Mucosa of descending colon (tissue), 3 donors: ENCODE measurements at regions not wholly inside any gene's neighbourhood (a gene's known extent, or its start where the extent isn't known, plus 50 kb on each side); places are given as distances from the start of the nearest gene placed in this dataset.

Experiments
- ATAC-seq: fragments of 200-7000 bp; cut with Tn5 transposase; one replicate; pipeline ENCODE4 v1.9.1; 2020; ENCODE audit warnings: mild to moderate bottlenecking, moderate library complexity
- DNase-seq, 3 donors: peaks; one replicate each; pipeline ENCODE4 v3.0.0-alpha.2; 2020
- H3K36me3 ChIP-seq: fragments of 200-600 bp; one replicate; pipeline ENCODE4 v1.8.0; 2021; ENCODE audit warnings: low read depth, mild to moderate bottlenecking
- H3K4me1 ChIP-seq: fragments of 200-600 bp; one replicate; pipeline ENCODE4 v1.8.0; 2021; ENCODE audit warnings: low read depth, mild to moderate bottlenecking
- H3K4me3 ChIP-seq: fragments of 200-600 bp; one replicate; pipeline ENCODE4 v1.8.0; 2021; ENCODE audit warnings: mild to moderate bottlenecking
- H3K9me3 ChIP-seq: fragments of 200-600 bp; one replicate; pipeline ENCODE4 v1.8.0; 2021; ENCODE audit warnings: mild to moderate bottlenecking
- intact Hi-C, 2 donors: fragments of 100-400 bp; cut with DNase I in 1 of 2; cut with micrococcal nuclease in 1 of 2; formaldehyde crosslinking; loops; one replicate each; pipeline versions ENCODE4 v1.11.0 to v1.11.1; 2022; cut with DNase I, micrococcal nuclease
- TF ChIP-seq, protein P1 (sequence below): fragments of 200-600 bp; IDR thresholded peaks from one replicate; pipeline ENCODE4 v1.8.0; 2022; ENCODE audit warnings: antibody characterized with exemption, mild to moderate bottlenecking
- donor health status: DM: no; HTN: no; CAD: no; lungs with moderate emphysema.
- donor health status: DM: no; HTN: no; CAD: no.
- donor health status: DM: no; HTN: yes; CAD: no.

DNA sequence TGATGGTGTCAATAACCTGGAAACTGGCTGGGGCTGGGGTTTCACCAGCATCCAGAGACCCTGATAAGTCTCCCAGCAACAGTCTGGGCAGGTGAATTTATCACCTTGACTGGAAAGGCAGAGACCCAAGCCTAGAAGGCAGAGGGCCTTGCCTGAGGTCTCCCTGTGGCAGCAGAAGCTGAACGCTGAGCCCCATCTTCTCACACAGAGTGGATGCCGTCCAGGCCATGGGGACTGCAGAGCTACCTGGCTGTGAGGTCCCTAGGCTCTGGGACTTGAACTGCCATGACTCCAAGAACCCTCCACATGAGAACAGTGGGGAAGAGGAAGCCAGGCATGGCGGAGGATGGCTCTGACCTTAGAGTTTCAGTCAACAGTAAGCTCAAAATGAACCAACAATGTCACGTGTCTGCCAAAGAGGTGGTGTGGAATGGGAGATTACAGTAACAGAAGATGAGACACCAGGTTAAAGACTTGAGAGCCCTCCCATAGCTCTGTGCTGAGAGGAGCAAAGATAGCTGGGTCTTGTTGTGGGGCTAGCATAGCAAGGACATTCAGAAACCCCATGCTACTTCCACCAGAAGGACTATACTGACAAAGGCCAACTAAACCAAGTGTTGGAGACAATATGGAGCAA is 79.1 kb upstream of the LINC01488 start:
- peak; percentile 10 for ATAC-seq
- peaks cover 6% of the 10 kb centered on the region for H3K4me1 ChIP-seq
- no peak for DNase-seq
- intact Hi-C loops, result no loop called here
- TF ChIP-seq, protein P1, sequence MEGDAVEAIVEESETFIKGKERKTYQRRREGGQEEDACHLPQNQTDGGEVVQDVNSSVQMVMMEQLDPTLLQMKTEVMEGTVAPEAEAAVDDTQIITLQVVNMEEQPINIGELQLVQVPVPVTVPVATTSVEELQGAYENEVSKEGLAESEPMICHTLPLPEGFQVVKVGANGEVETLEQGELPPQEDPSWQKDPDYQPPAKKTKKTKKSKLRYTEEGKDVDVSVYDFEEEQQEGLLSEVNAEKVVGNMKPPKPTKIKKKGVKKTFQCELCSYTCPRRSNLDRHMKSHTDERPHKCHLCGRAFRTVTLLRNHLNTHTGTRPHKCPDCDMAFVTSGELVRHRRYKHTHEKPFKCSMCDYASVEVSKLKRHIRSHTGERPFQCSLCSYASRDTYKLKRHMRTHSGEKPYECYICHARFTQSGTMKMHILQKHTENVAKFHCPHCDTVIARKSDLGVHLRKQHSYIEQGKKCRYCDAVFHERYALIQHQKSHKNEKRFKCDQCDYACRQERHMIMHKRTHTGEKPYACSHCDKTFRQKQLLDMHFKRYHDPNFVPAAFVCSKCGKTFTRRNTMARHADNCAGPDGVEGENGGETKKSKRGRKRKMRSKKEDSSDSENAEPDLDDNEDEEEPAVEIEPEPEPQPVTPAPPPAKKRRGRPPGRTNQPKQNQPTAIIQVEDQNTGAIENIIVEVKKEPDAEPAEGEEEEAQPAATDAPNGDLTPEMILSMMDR, result no peak
- no peaks in the 10 kb centered on the region for H3K9me3 ChIP-seq
- H3K36me3 ChIP-seq, result no peaks in the 10 kb centered on the region
- no peak overlapping the region for H3K4me3 ChIP-seq

DNA sequence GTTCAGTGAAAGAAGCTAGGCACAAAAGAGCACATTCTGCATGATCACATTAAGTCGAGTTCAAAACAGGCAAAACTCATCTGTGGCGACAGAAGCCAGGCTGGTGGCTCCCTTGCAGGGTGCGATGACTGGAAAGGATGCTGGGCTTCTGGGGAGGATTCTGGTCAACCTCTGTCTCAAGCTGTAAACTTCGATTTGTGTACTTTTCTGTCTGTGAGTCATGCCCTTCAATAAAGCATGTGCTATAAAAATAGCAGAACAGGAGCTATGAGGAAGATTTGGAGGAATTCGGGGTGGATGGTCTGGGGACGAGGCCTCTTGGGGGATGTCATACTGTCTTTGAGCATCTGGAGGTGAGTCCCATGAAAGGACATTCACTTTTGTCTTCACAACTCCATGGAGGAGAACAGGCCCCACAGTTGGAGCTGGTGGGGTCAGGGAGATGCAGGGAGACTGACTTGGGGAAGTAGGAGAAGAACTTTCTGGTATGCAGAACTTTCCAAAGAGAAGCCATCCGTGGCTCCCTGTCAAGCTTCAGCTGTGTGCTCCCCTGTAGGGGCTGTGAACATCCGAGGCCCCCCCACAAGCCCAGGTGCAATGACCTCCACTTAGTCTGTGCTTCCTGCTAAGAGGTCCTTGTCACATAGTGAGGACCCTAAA is 77.8 kb upstream of the LINC01488 start:
- Histone ChIP-seq H3K36me3 (no peaks in the 10 kb centered on the region), H3K9me3 (no peaks in the 10 kb centered on the region), H3K4me1 (peaks cover 6% of the 10 kb centered on the region), H3K4me3 (no peak overlapping the region)
- peak in 1 of 3 donors; percentile 29 for DNase-seq
- TF ChIP-seq, protein P1, result no peak
- peak; percentile 87 for ATAC-seq
- intact Hi-C loops, result no loop called here

DNA sequence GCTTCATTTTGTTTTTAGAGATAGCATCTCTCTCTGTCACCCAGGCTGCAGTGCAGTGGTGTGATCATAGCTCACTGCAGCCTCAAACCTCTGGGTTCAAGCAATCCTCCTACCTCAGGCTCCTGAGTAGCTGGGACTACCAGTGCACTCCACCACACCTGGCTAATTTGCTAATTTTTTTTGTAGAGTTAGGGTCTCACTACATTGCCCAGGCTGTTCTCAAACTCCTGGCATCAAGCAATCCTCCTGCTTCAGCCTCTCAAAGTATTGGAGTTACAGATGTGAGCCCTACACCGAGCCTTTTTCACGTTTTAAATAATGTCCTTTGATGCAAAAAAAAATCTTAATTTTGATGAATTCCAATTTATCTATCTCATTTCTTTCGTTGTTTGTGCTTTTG is 75.4 kb upstream of the LINC01488 start:
- Histone ChIP-seq H3K4me1 (peaks cover 6% of the 10 kb centered on the region), H3K4me3 (no peak overlapping the region), H3K9me3 (no peaks in the 10 kb centered on the region), H3K36me3 (no peaks in the 10 kb centered on the region)
- TF ChIP-seq, protein P1, result no peak
- ATAC-seq (no peak), DNase-seq (no peak)
- intact Hi-C loops, result no loop called here

DNA sequence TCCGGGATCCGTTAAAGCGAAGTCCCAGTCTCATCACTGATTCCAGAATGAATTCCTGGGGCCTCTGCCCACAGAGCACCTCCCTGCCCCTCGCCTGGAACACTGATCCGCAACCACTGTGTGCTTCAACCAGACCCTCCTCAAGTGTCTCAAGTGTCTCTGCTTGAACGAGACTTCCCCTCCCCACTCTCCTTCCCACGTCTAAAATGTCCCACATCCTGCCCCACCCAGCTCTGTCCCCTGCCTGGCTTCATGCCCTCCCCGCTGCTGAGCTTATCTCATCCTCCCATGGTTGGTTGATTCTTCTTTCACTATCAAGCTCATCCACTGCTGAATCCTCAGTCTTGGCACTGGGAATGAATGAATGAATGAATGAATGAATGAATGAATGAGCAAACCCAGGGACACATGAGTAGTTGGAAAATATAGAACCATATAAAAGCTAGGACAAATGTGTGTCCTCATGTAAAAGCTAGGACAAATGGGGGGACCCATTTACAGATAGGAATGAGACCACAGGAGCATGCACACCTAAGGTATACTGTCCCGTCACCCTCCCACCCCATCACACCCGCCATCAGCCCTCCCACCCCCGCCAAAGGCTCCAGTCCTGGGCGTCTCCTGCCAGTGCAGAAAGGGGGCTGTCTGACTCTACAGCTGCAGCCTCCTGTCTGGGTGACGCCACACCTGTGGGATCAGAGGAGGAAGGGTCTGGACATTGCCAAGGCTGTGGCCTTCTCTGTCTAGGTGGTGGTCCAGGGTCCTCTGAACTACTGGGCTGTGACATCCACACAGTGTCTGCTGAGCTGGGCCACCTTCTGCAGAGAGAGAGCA is 71.4 kb upstream of the LINC01488 start:
- Histone ChIP-seq H3K4me3 (no peak overlapping the region), H3K4me1 (no peaks in the 10 kb centered on the region), H3K36me3 (no peaks in the 10 kb centered on the region), H3K9me3 (no peaks in the 10 kb centered on the region)
- intact Hi-C loops, result no loop called here
- TF ChIP-seq, protein P1, result no peak
- ATAC-seq (no peak), DNase-seq (no peak)

DNA sequence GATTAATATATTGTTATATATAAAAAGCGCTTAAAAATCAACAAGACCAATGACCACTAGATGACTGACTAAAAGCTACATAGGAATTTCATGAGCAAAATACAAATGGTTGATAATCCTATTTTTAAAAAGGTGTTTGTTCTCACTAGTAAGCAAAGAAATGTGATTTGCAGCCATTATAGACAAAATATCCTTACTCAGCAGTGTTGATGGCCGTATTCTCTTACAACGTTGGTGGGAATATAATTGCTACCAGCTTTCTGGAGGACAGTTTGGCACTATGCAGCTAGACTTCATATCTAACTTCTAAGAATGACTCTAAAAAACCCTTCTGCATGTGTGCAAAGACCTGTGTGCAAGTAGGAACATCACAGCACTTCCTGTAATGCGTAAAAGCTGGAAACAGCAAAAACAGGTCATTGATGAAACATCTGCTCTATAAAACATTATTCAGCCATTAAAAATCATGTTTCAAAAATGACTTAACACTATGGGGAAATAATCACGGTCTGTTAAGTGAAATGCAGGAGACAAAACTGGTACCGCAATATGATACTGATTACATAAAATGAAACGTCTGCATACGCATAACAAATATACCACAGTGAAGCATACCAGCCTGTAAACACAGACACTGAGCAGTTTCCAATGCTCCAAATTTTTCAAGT is 70.1 kb upstream of the LINC01488 start:
- Histone ChIP-seq H3K4me3 (no peak overlapping the region), H3K9me3 (no peaks in the 10 kb centered on the region), H3K4me1 (no peaks in the 10 kb centered on the region), H3K36me3 (no peaks in the 10 kb centered on the region)
- DNase-seq (no peak), ATAC-seq (no peak)
- TF ChIP-seq, protein P1, result no peak
- intact Hi-C loops, result no loop called here
